Ishikawa (cell line): ENCODE measurements at regions not wholly inside any gene's neighbourhood (a gene's known extent, or its start where the extent isn't known, plus 50 kb on each side); places are given as distances from the start of the nearest gene placed in this dataset.

ENCODE experiments used
- RAD21 ChIP-seq: IDR thresholded peaks from 2 replicates; pipeline ENCODE4 v1.6.1; 2012; ENCODE audit warnings: low read depth
- TCF12 ChIP-seq: IDR thresholded peaks from 2 replicates; pipeline ENCODE4 v1.6.1; 2012; ENCODE audit warnings: low read depth
- USF1 ChIP-seq: IDR thresholded peaks from 2 replicates; pipeline ENCODE4 v1.6.1; 2012

GRCh38 chr4:180550106-180550505 is 1693.1 kb upstream of the TENM3 start:
- no peak for TF ChIP-seq USF1
- TF ChIP-seq TCF12 = no peak
- no peak for TF ChIP-seq RAD21
